Transverse colon (tissue), 4 donors: ENCODE measurements at regions not wholly inside any gene's neighbourhood (a gene's known extent, or its start where the extent isn't known, plus 50 kb on each side); places are given as distances from the start of the nearest gene placed in this dataset.
"Not testable (repeated sequence)": the region's sequence is repeated elsewhere in the genome, so short reads cannot be mapped to it uniquely, and the experiment has no call there.

Source experiments
- DNase-seq: peaks from one replicate; pipeline ENCODE4 v3.0.0-alpha.2; 2019
- H3K27ac ChIP-seq, 4 donors: fragments of 200-600 bp; sonication (generic); 2 replicates each; pipeline ENCODE4 v1.5.1; 2016 to 2018; ENCODE audit warnings: inconsistent platforms in 4 of 4
- H3K27me3 ChIP-seq: fragments of 200-600 bp; sonication (generic); 2 replicates; pipeline ENCODE4 v1.5.1; 2017; ENCODE audit warnings: inconsistent platforms
- H3K36me3 ChIP-seq, 4 donors: fragments of 200-600 bp; sonication (generic); 2 replicates each; pipeline ENCODE4 v1.5.1; 2017 to 2019; ENCODE audit warnings: inconsistent platforms in 4 of 4
- H3K4me1 ChIP-seq, 4 donors: fragments of 200-600 bp; sonication (generic); 2 replicates each; pipeline ENCODE4 v1.5.1; 2017 to 2020; ENCODE audit warnings: inconsistent platforms in 4 of 4
- H3K4me3 ChIP-seq, 4 donors: fragments of 200-600 bp; sonication (generic); 1 replicate in 1 of 4; 2 replicates in 3 of 4; pipeline versions ENCODE4 v1.5.1 to v1.6.1; 2017 to 2019; ENCODE audit warnings: inconsistent platforms in 4 of 4
- H3K9me3 ChIP-seq, 2 donors: fragments of 200-600 bp; sonication (generic); 2 replicates each; pipeline ENCODE4 v1.5.1; 2017 to 2019; ENCODE audit warnings: inconsistent platforms in 2 of 2
- CTCF ChIP-seq, 5 experiments: fragments of 200-600 bp in 3 of 5; fragments of 450-650 bp in 2 of 5; sonication (generic) in 3 of 5; IDR thresholded peaks; 1 replicate in 2 of 5; 2 replicates in 3 of 5; pipeline ENCODE4 v1.5.1; 2016 to 2017; ENCODE audit warnings: antibody characterized with exemption in 5 of 5, inconsistent platforms in 3 of 5, mild to moderate bottlenecking in 2 of 5, moderate library complexity in 1 of 5
- EP300 ChIP-seq: sonication (generic); formaldehyde crosslinking; IDR thresholded peaks from one replicate; pipeline ENCODE4 v1.6.1; 2017; ENCODE audit warnings: antibody characterized with exemption, low read depth
- POLR2A ChIP-seq: fragments of 450-650 bp; IDR thresholded peaks from one replicate; pipeline ENCODE4 v1.6.1; 2016; ENCODE audit warnings: antibody characterized with exemption, mild to moderate bottlenecking, moderate library complexity
- POLR2AphosphoS5 ChIP-seq, 3 donors: sonication (generic); formaldehyde crosslinking; IDR thresholded peaks; one replicate each; pipeline ENCODE4 v1.6.1; 2016; ENCODE audit warnings: antibody characterized with exemption in 3 of 3
- WGBS, 2 donors: methylation state at CpG; one replicate each; pipeline ENCODE4 v1.1.5; 2018; ENCODE audit warnings: low coverage in 1 of 2; 5-methylcytosine and 5-hydroxymethylcytosine counted together
- in situ Hi-C, 4 donors: fragments of 200-750 bp; cut with MboI; loops; one replicate each; pipeline versions ENCODE4 v1.15.0 to v1.15.1; 2017; ENCODE audit warnings: low sequenced_read_pairs in 3 of 4, low pct_ligation_motif_present in 1 of 4, low pct_unique_long_range_greater_than_20kb in 1 of 4
- intact Hi-C: fragments of 100-400 bp; cut with DNase I; formaldehyde crosslinking; loops from one replicate; pipeline ENCODE4 v1.15.1; 2023; ENCODE audit warnings: low total_unique reads

- DNase-seq: no peak
- in situ Hi-C loops (loop anchor here in 1 of 4 donors (25.0 kb wide), 1 partner anchor 1075 kb away; the partner anchor contains the start of gene TGFB2), intact Hi-C loops (no loop called here)
- Histone ChIP-seq H3K4me3 (no peak overlapping the region), H3K4me1 (no peaks in the 10 kb centered on the region), H3K27me3 (no peaks in the 10 kb centered on the region), H3K27ac (no peak overlapping the region), H3K36me3 (no peaks in the 10 kb centered on the region), H3K9me3 (no peaks in the 10 kb centered on the region)
- WGBS, 2 donors: 80 to 86% methylated on average over 3 of the region's 3 CpGs
- TF ChIP-seq EP300 (no peak), POLR2A (no peak), POLR2AphosphoS5 (IDR thresholded peaks at IDR 0.05) (no peak)
These were observed 200.1 kb downstream of the ZC3H11B start for GRCh38 chr1:219412772-219413171.

- H3K4me1 ChIP-seq, intact Hi-C loops: not testable (repeated sequence)
These were observed 202.2 kb downstream of the ZC3H11B start for GRCh38 chr1:219410721-219411120.

DNA sequence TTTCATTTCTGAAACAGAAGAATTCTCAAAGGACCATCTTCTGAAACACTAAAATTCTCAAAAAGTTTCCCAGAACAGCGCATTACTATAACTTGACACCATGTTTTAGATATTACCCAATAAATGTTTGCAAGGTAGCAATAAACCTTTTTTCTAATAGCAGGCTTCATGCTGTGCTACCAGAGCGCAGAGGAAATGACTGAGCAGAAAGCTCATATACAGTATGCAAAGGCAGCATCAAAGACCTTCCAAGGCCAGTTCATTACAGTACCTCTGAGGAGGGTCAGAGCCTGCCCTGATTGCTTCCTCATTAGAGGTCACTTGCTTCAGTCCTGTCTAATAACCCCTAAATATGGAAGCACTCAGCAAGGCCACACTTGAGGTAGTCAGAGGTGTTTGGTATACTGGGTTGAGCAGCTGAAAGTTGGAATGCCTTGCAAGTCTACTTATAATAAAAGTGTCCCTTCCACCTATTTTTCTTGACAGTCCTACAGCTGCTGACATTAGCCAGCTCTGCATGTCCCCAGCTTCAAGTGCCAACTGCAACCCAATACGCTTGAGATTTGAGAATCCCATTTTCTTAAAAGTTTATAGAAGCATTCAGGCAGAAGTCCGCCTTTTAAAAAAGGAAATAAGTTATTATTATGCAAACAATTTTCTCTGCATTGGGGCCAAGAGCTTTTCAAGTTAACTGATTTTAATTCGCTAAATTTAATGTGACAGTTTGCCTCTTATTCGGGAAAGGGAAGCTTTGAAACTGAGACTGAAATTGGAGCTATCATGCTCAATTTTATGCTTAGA lies 207.2 kb downstream of the ZC3H11B start:
- TF ChIP-seq CTCF (IDR thresholded peaks at IDR 0.05) (no peak), POLR2A (no peak), EP300 (no peak), POLR2AphosphoS5 (IDR thresholded peaks at IDR 0.05) (no peak)
- H3K27me3 ChIP-seq: no peaks in the 10 kb centered on the region
- H3K27ac ChIP-seq: no peak overlapping the region
- 75 to 90% methylated on average over 5 to 6 of the region's 6 CpGs for WGBS, 2 donors
- in situ Hi-C loops (loop anchor here in 1 of 4 donors (25.0 kb wide), 1 partner anchor 1068 kb away; the partner anchor contains the start of gene TGFB2), intact Hi-C loops (no loop called here)
- no peaks in the 10 kb centered on the region for H3K4me1 ChIP-seq
- no peaks in the 10 kb centered on the region for H3K36me3 ChIP-seq
- no peak overlapping the region for H3K4me3 ChIP-seq
- no peak for DNase-seq
- no peaks in the 10 kb centered on the region for H3K9me3 ChIP-seq

More at GRCh38 chr1:219410721-219411120, 202.2 kb downstream of the ZC3H11B start:
- in situ Hi-C loops: loop anchor here in 1 of 4 donors (25.0 kb wide), 1 partner anchor 1073 kb away; the partner anchor contains the start of gene TGFB2
- 100% methylated on average over 6 of the region's 22 CpGs; no CpG with 5 or more reads in 1 of the 2 donors for WGBS, 2 donors
- not testable (repeated sequence) for DNase-seq, H3K27ac ChIP-seq, H3K4me3 ChIP-seq, H3K9me3 ChIP-seq, H3K36me3 ChIP-seq, H3K27me3 ChIP-seq

GRCh38 chr1:219404629-219405028 lies 208.3 kb downstream of the ZC3H11B start:
- no peaks in the 10 kb centered on the region for H3K36me3 ChIP-seq
- H3K4me3 ChIP-seq: no peak overlapping the region
- in situ Hi-C loops: loop anchor here in 1 of 4 donors (25.0 kb wide), 1 partner anchor 1067 kb away; the partner anchor contains the start of gene TGFB2
- H3K27me3 ChIP-seq: no peaks in the 10 kb centered on the region
- H3K4me1 ChIP-seq: no peaks in the 10 kb centered on the region
- DNase-seq: no peak
- 70 to 78% methylated on average over 1 of the region's 1 CpG for WGBS, 2 donors
- no peaks in the 10 kb centered on the region for H3K9me3 ChIP-seq
- no peak overlapping the region for H3K27ac ChIP-seq
- no peak for TF ChIP-seq EP300
- intact Hi-C loops: no loop called here

GRCh38 chr1:219402925-219403324 lies 210.0 kb downstream of the ZC3H11B start:
- H3K27me3 ChIP-seq: no peaks in the 10 kb centered on the region
- no peaks in the 10 kb centered on the region for H3K36me3 ChIP-seq
- in situ Hi-C loops (loop anchor here in 1 of 4 donors (25.0 kb wide), 1 partner anchor 1066 kb away; the partner anchor contains the start of gene TGFB2), intact Hi-C loops (no loop called here)
- H3K27ac ChIP-seq: no peak overlapping the region
- no peak for TF ChIP-seq POLR2AphosphoS5 (IDR thresholded peaks at IDR 0.05)
- TF ChIP-seq POLR2A: no peak
- TF ChIP-seq CTCF (IDR thresholded peaks at IDR 0.05): no peak
- TF ChIP-seq EP300: no peak
- H3K9me3 ChIP-seq: no peaks in the 10 kb centered on the region
- no peaks in the 10 kb centered on the region for H3K4me1 ChIP-seq
- no peak overlapping the region for H3K4me3 ChIP-seq
- DNase-seq: no peak
